Stomach smooth muscle (tissue), 2 donors: ENCODE measurements at regions not wholly inside any gene's neighbourhood (a gene's known extent, or its start where the extent isn't known, plus 50 kb on each side); places are given as distances from the start of the nearest gene placed in this dataset.
"Not testable (repeated sequence)": the region's sequence is repeated elsewhere in the genome, so short reads cannot be mapped to it uniquely, and the experiment has no call there.

Experiments
- H3K27ac ChIP-seq: one replicate; pipeline ENCODE4 v1.7.0; 2013; ENCODE audit warnings: mild to moderate bottlenecking, low read length, inconsistent platforms
- H3K27me3 ChIP-seq, 2 donors: one replicate each; pipeline ENCODE4 v1.7.0; 2013; ENCODE audit warnings: low read length in 2 of 2; ENCODE audit not compliant: insufficient read depth in 2 of 2, control insufficient read depth in 1 of 2
- H3K36me3 ChIP-seq, 2 donors: one replicate each; pipeline ENCODE4 v1.7.0; 2013; ENCODE audit warnings: low read length in 2 of 2; ENCODE audit not compliant: control insufficient read depth in 2 of 2, insufficient read depth in 2 of 2
- H3K4me1 ChIP-seq: one replicate; pipeline ENCODE4 v1.7.0; 2013; ENCODE audit warnings: low read length; ENCODE audit not compliant: control insufficient read depth, insufficient read depth
- H3K4me3 ChIP-seq, 2 donors: one replicate each; pipeline ENCODE4 v1.7.0; 2013; ENCODE audit warnings: low read length in 2 of 2
- H3K9ac ChIP-seq, 2 donors: one replicate each; pipeline ENCODE4 v1.7.0; 2013; ENCODE audit warnings: low read length in 2 of 2, mild to moderate bottlenecking in 1 of 2
- H3K9me3 ChIP-seq, 2 donors: one replicate each; pipeline ENCODE4 v1.7.0; 2013; ENCODE audit warnings: low read length in 2 of 2; ENCODE audit not compliant: control insufficient read depth in 2 of 2
- donor health status: healthy.
- donor health status: Pancreatic carcinoma.

- Histone ChIP-seq H3K36me3 (no peaks in the 10 kb centered on the region), H3K4me3 (no peak overlapping the region), H3K27ac (no peak overlapping the region), H3K9ac (no peak overlapping the region), H3K9me3 (no peaks in the 10 kb centered on the region), H3K27me3 (no peaks in the 10 kb centered on the region), H3K4me1 (peaks cover 22% of the 10 kb centered on the region)
Measured at GRCh38 chr16:85446951-85447692, 166.0 kb upstream of the GSE1 start.

- no peak overlapping the region for H3K9ac ChIP-seq
- H3K9me3 ChIP-seq = no peaks in the 10 kb centered on the region
- H3K27me3 ChIP-seq = no peaks in the 10 kb centered on the region
- peaks cover 25% of the 10 kb centered on the region for H3K4me1 ChIP-seq
- no peak overlapping the region for H3K27ac ChIP-seq
- no peaks in the 10 kb centered on the region for H3K36me3 ChIP-seq
- H3K4me3 ChIP-seq = no peak overlapping the region
Measured at GRCh38 chr16:85447693-85448313, 165.3 kb upstream of the GSE1 start.

- Histone ChIP-seq H3K9me3 (no peaks in the 10 kb centered on the region), H3K9ac (no peak overlapping the region), H3K27me3 (no peaks in the 10 kb centered on the region), H3K4me1 (peaks cover 26% of the 10 kb centered on the region), H3K27ac (no peak overlapping the region), H3K4me3 (no peak overlapping the region), H3K36me3 (no peaks in the 10 kb centered on the region)
Measured at GRCh38 chr16:85448557-85449190, 164.4 kb upstream of the GSE1 start.

GRCh38 chr16:85449191-85449884 lies 163.8 kb upstream of the GSE1 start:
- no peaks in the 10 kb centered on the region for H3K36me3 ChIP-seq
- H3K4me3 ChIP-seq = no peak overlapping the region
- H3K9me3 ChIP-seq = no peaks in the 10 kb centered on the region
- no peaks in the 10 kb centered on the region for H3K27me3 ChIP-seq
- no peak overlapping the region for H3K27ac ChIP-seq
- peaks cover 26% of the 10 kb centered on the region for H3K4me1 ChIP-seq
- H3K9ac ChIP-seq = no peak overlapping the region

- H3K9me3 ChIP-seq = no peaks in the 10 kb centered on the region
- H3K9ac ChIP-seq = no peak overlapping the region
- no peaks in the 10 kb centered on the region for H3K36me3 ChIP-seq
- H3K27me3 ChIP-seq = no peaks in the 10 kb centered on the region
- H3K4me3 ChIP-seq = no peak overlapping the region
- H3K4me1 ChIP-seq = peaks cover 25% of the 10 kb centered on the region
- H3K27ac ChIP-seq = no peak overlapping the region
Measured at GRCh38 chr16:85449885-85450245, 163.3 kb upstream of the GSE1 start.

- H3K9ac ChIP-seq, H3K4me3 ChIP-seq, H3K9me3 ChIP-seq, H3K27me3 ChIP-seq, H3K27ac ChIP-seq, H3K36me3 ChIP-seq: not testable (repeated sequence)
- peaks cover 12% of the 10 kb centered on the region for H3K4me1 ChIP-seq
Measured at GRCh38 chr16:85451142-85451541, 162.0 kb upstream of the GSE1 start.

- Histone ChIP-seq H3K9me3 (no peaks in the 10 kb centered on the region), H3K27me3 (no peaks in the 10 kb centered on the region), H3K9ac (no peak overlapping the region), H3K4me1 (peaks cover 9% of the 10 kb centered on the region), H3K4me3 (no peak overlapping the region), H3K36me3 (no peaks in the 10 kb centered on the region), H3K27ac (no peak overlapping the region)
Measured at GRCh38 chr16:85451641-85452363, 161.3 kb upstream of the GSE1 start.

GRCh38 chr16:85452364-85453193 lies 160.5 kb upstream of the GSE1 start:
- Histone ChIP-seq H3K36me3 (no peaks in the 10 kb centered on the region), H3K4me1 (peaks cover 9% of the 10 kb centered on the region), H3K9me3 (no peaks in the 10 kb centered on the region), H3K27me3 (no peaks in the 10 kb centered on the region), H3K27ac (no peak overlapping the region), H3K9ac (no peak overlapping the region), H3K4me3 (no peak overlapping the region)

- Histone ChIP-seq H3K36me3 (no peaks in the 10 kb centered on the region), H3K4me1 (peaks cover 5% of the 10 kb centered on the region), H3K27ac (no peak overlapping the region), H3K27me3 (no peaks in the 10 kb centered on the region), H3K4me3 (no peak overlapping the region), H3K9ac (no peak overlapping the region), H3K9me3 (no peaks in the 10 kb centered on the region)
Measured at GRCh38 chr16:85453194-85453678, 159.9 kb upstream of the GSE1 start.

- no peak overlapping the region for H3K9ac ChIP-seq
- H3K36me3 ChIP-seq = no peaks in the 10 kb centered on the region
- H3K9me3 ChIP-seq = no peaks in the 10 kb centered on the region
- H3K27me3 ChIP-seq = no peaks in the 10 kb centered on the region
- H3K27ac ChIP-seq = no peak overlapping the region
- H3K4me1 ChIP-seq = peaks cover 9% of the 10 kb centered on the region
- no peak overlapping the region for H3K4me3 ChIP-seq
Measured at GRCh38 chr16:85453703-85454102, 159.4 kb upstream of the GSE1 start.
